NCI-H748 treated with DMSO at 0.1 percent for 48 hours (cell line): ENCODE measurements at regions not wholly inside any gene's neighbourhood (a gene's known extent, or its start where the extent isn't known, plus 50 kb on each side); places are given as distances from the start of the nearest gene placed in this dataset.
"Not testable (repeated sequence)": the region's sequence is repeated elsewhere in the genome, so short reads cannot be mapped to it uniquely, and the experiment has no call there.

Experiments used
- DNase-seq: peaks from one replicate; lab custom pipeline; 2025; lab: John Stamatoyannopoulos, UW

GRCh38 chr13:65387743-65388347 is 1842.3 kb downstream of the PCDH9 start:
- DNase-seq, result no peak

- peak; percentile 38 for DNase-seq
Observed at GRCh38 chr13:65378943-65379519, 1851.1 kb downstream of the PCDH9 start.

GRCh38 chr13:65378484-65378883 is 1851.7 kb downstream of the PCDH9 start:
- no peak for DNase-seq

GRCh38 chr13:65368832-65369231 is 1861.3 kb downstream of the PCDH9 start:
- no peak for DNase-seq

- no peak for DNase-seq
Observed at GRCh38 chr13:65353951-65354350, 1876.2 kb downstream of the PCDH9 start.

GRCh38 chr13:65353150-65353549 is 1877.0 kb downstream of the PCDH9 start:
- DNase-seq, result not testable (repeated sequence)

GRCh38 chr13:65347420-65348030 is 1882.6 kb downstream of the PCDH9 start:
- DNase-seq, result peak; percentile 53

- no peak for DNase-seq
Observed at GRCh38 chr13:65343898-65344663, 1886.1 kb downstream of the PCDH9 start.

- DNase-seq, result no peak
Observed at GRCh38 chr13:65342541-65343337, 1887.4 kb downstream of the PCDH9 start.

GRCh38 chr13:65339241-65339640 is 1890.9 kb downstream of the PCDH9 start:
- no peak for DNase-seq

- peak; percentile 19 for DNase-seq
Observed at GRCh38 chr13:65336916-65337315, 1893.2 kb downstream of the PCDH9 start.

- no peak for DNase-seq
Observed at GRCh38 chr13:65336087-65336749, 1893.9 kb downstream of the PCDH9 start.

- DNase-seq, result no peak
Observed at GRCh38 chr13:65330691-65331090, 1899.4 kb downstream of the PCDH9 start.

GRCh38 chr13:65330287-65330686 is 1899.8 kb downstream of the PCDH9 start:
- DNase-seq, result no peak

- not testable (repeated sequence) for DNase-seq
Observed at GRCh38 chr13:65323192-65323591, 1906.9 kb downstream of the PCDH9 start.

GRCh38 chr13:65321423-65321822 is 1908.7 kb downstream of the PCDH9 start:
- DNase-seq, result not testable (repeated sequence)

- DNase-seq, result no peak
Observed at GRCh38 chr13:65314008-65314407, 1916.1 kb downstream of the PCDH9 start.

GRCh38 chr13:65310663-65311328 is 1919.3 kb downstream of the PCDH9 start:
- DNase-seq, result no peak

- DNase-seq, result no peak
Observed at GRCh38 chr13:65309906-65310305, 1920.2 kb downstream of the PCDH9 start.

- not testable (repeated sequence) for DNase-seq
Observed at GRCh38 chr13:65308729-65309128, 1921.4 kb downstream of the PCDH9 start.

GRCh38 chr13:65307056-65307455 is 1923.1 kb downstream of the PCDH9 start:
- DNase-seq, result no peak
